Nephron progenitor cell (in vitro differentiated cells): ENCODE measurements at regions not wholly inside any gene's neighbourhood (a gene's known extent, or its start where the extent isn't known, plus 50 kb on each side); places are given as distances from the start of the nearest gene placed in this dataset.

Source experiments
- DNase-seq: peaks from one replicate; pipeline ENCODE4 v3.0.0; 2021
- H3K27ac Mint-ChIP-seq: 2 replicates; pipeline ENCODE4 v1.8.0; 2021; ENCODE audit warnings: mild to moderate bottlenecking, moderate library complexity, mixed read lengths
- H3K27me3 Mint-ChIP-seq: 2 replicates; pipeline ENCODE4 v1.8.0; 2021; ENCODE audit warnings: mild to moderate bottlenecking, low read depth, mixed read lengths; ENCODE audit not compliant: poor library complexity
- H3K36me3 Mint-ChIP-seq: 2 replicates; pipeline ENCODE4 v1.8.0; 2021; ENCODE audit warnings: low read depth, mixed read lengths
- H3K4me1 Mint-ChIP-seq: 2 replicates; pipeline ENCODE4 v1.8.0; 2021; ENCODE audit warnings: mixed read lengths
- H3K4me3 Mint-ChIP-seq: 2 replicates; pipeline ENCODE4 v1.8.0; 2021; ENCODE audit warnings: mild to moderate bottlenecking, moderate library complexity, mixed read lengths
- H3K9me3 Mint-ChIP-seq: 2 replicates; pipeline ENCODE4 v1.8.0; 2021; ENCODE audit warnings: mild to moderate bottlenecking, moderate library complexity, mixed read lengths
- CTCF ChIP-seq: fragments of 200-600 bp; sonication (generic); IDR thresholded peaks from 2 replicates; pipeline ENCODE4 v1.5.0; 2021; ENCODE audit warnings: antibody characterized with exemption

- no peaks in the 10 kb centered on the region for H3K36me3 Mint-ChIP-seq
- H3K27me3 Mint-ChIP-seq = no peaks in the 10 kb centered on the region
- H3K9me3 Mint-ChIP-seq = no peaks in the 10 kb centered on the region
- H3K27ac Mint-ChIP-seq = no peak overlapping the region
- no peak for TF ChIP-seq CTCF
- no peaks in the 10 kb centered on the region for H3K4me1 Mint-ChIP-seq
- no peak for DNase-seq
- H3K4me3 Mint-ChIP-seq = no peak overlapping the region
Observed at GRCh38 chr2:157164370-157164769, 93.1 kb upstream of the GALNT5 start.

- DNase-seq = no peak
- Mint-ChIP-seq H3K36me3 (no peaks in the 10 kb centered on the region), H3K27me3 (no peaks in the 10 kb centered on the region), H3K27ac (no peak overlapping the region), H3K4me3 (no peak overlapping the region), H3K4me1 (no peaks in the 10 kb centered on the region), H3K9me3 (no peaks in the 10 kb centered on the region)
- no peak for TF ChIP-seq CTCF
Observed at GRCh38 chr2:157164891-157165290, 92.6 kb upstream of the GALNT5 start.

GRCh38 chr2:157168501-157168900 is 89.0 kb upstream of the GALNT5 start:
- DNase-seq = no peak
- H3K4me1 Mint-ChIP-seq = no peaks in the 10 kb centered on the region
- no peaks in the 10 kb centered on the region for H3K36me3 Mint-ChIP-seq
- no peak for TF ChIP-seq CTCF
- no peaks in the 10 kb centered on the region for H3K27me3 Mint-ChIP-seq
- H3K9me3 Mint-ChIP-seq = no peaks in the 10 kb centered on the region
- H3K27ac Mint-ChIP-seq = no peak overlapping the region
- H3K4me3 Mint-ChIP-seq = no peak overlapping the region

GRCh38 chr2:157169889-157170288 is 87.6 kb upstream of the GALNT5 start:
- no peak for TF ChIP-seq CTCF
- DNase-seq = no peak
- H3K9me3 Mint-ChIP-seq = no peaks in the 10 kb centered on the region
- no peaks in the 10 kb centered on the region for H3K4me1 Mint-ChIP-seq
- no peaks in the 10 kb centered on the region for H3K36me3 Mint-ChIP-seq
- no peak overlapping the region for H3K4me3 Mint-ChIP-seq
- H3K27me3 Mint-ChIP-seq = no peaks in the 10 kb centered on the region
- no peak overlapping the region for H3K27ac Mint-ChIP-seq

- Mint-ChIP-seq H3K27me3 (no peaks in the 10 kb centered on the region), H3K27ac (no peak overlapping the region), H3K9me3 (no peaks in the 10 kb centered on the region), H3K4me3 (no peak overlapping the region), H3K36me3 (no peaks in the 10 kb centered on the region), H3K4me1 (no peaks in the 10 kb centered on the region)
- TF ChIP-seq CTCF = no peak
- no peak for DNase-seq
Observed at GRCh38 chr2:157170299-157170698, 87.2 kb upstream of the GALNT5 start.

- Mint-ChIP-seq H3K27ac (no peak overlapping the region), H3K4me3 (no peak overlapping the region), H3K27me3 (no peaks in the 10 kb centered on the region), H3K9me3 (peaks cover 4% of the 10 kb centered on the region), H3K36me3 (no peaks in the 10 kb centered on the region), H3K4me1 (no peaks in the 10 kb centered on the region)
- DNase-seq = no peak
- no peak for TF ChIP-seq CTCF
Observed at GRCh38 chr2:157172239-157172638, 85.3 kb upstream of the GALNT5 start.
